CD4-positive, alpha-beta T cell treated with Interferon gamma for 1 hour (primary cell): ENCODE measurements at regions not wholly inside any gene's neighbourhood (a gene's known extent, or its start where the extent isn't known, plus 50 kb on each side); places are given as distances from the start of the nearest gene placed in this dataset.
"Not testable (repeated sequence)": the region's sequence is repeated elsewhere in the genome, so short reads cannot be mapped to it uniquely, and the experiment has no call there.

Experiments
- DNase-seq: peaks from one replicate; pipeline ENCODE4 v3.0.0-alpha.2; 2020

DNA sequence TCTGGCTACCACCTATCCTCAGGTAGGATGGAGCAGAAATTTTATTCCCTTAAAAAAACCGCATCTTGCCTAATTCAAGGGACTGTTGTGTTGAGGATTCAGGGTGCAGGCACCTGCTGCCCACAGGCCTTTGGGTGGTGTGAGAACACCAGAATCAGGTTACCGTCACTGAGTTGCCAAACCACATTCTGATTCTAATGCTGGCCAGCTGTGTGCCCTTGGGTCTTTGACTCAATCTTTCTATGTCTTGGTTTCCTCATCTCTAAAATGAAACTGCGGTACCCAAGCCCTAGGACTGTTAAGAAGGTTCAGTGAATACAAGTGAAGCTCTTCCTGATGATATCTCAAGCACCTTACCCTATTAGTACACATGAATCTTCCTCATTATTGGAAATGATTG, 827.3 kb downstream of the DHX35 start:
- DNase-seq: no peak

DNA sequence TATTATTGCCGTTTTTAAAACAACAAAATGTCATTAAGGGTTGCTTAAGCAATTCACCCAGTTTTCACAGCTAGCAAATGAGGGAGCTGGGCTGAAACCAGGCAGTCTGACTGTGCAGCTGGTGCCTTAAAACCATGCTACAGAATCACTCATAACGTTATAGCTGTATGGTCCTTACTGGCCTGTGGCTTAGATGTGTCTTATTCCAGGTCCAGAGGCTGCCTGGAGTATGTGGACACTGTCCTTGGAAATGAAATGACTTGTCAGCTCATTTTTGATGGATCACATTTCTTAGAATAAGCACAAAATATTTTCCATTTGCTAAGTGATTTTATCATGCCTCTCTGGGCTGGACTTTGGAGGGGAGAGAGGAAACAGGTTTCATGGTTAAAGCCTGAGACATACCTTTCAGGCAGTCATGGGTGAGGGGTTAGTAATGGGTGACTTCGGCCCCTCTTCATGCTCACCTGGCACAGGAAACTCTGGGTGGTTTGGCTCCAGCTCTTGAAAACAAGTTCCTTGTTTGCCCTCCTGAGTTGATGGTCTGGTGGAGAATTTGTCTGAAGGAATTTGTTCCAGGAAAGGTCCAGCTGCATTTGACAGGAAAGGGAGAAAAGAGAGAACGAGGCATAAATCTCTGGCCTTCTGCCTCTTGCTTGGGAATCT, 823.2 kb downstream of the DHX35 start:
- no peak for DNase-seq

DNA sequence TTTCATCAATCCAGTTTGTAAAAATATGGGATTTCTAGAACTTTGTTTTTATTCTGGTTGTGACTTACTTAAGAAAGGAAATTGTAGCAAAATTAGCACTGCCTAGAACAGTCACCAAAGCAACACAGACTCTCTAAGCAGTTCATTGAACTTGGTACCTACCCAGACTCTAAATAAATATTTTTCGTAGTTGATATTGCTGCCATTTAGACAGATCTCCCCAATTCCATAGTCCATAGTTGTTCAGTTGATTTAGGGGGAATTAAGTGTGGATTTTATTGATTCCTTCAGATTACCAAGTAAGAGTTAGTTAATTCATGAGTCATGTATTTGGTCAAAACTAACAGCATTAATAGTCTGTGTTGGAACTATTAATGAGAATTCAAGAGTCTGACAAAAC, 822.5 kb downstream of the DHX35 start:
- no peak for DNase-seq

DNA sequence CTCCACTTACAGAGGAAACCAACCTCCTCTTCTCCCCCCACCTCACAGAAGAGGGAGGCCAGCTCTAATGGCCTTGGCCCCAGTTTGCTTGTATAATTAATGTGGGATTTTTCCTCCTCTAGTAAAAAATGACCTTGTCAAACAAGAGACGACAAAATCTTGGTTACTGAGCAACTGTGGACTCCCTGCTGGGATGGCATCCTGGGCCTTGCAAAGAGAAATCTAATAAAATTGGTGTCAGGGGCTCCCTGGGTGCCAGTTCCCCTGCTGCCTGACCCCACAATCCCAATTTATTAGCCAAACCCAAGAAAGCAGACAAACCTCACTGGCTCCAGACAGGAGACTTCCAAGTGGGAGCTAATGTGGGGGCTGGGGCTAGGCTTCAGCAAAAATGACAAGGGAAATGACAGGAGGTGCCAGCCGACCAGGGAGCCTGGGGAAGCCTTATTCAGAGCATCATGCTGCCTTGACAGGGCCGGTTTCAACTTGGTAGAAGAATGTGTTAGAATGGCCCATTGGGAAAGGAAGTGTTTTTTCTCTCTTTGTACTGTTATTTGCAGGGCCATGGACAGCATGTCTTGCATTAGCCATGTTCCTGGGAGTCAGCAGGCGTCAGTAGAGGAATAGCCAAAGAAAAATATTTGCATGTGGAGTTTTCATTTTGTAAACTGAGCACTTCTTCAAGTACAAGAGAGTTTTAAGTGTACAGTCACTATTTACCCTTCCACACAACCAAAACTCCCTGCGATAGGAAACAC, 816.9 kb downstream of the DHX35 start:
- no peak for DNase-seq

DNA sequence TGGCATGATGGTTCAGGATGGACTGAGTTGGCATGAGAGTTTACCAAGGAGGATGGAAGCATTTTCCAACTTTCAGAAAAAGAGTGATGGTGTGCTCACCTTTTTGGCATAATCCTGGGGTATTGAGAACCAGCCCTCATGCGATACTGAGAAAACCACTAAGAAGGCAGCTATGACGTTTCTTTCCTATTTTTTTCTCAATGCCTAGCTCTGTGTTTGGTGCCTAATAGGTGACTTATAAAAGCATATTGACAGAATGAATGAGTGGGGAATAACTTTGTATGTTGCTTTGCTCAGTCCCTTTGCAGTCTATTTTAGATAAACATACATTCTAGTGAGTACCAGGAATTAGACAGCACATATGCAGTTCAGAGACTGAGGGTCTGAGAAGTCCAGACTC, 816.3 kb downstream of the DHX35 start:
- DNase-seq: no peak

DNA sequence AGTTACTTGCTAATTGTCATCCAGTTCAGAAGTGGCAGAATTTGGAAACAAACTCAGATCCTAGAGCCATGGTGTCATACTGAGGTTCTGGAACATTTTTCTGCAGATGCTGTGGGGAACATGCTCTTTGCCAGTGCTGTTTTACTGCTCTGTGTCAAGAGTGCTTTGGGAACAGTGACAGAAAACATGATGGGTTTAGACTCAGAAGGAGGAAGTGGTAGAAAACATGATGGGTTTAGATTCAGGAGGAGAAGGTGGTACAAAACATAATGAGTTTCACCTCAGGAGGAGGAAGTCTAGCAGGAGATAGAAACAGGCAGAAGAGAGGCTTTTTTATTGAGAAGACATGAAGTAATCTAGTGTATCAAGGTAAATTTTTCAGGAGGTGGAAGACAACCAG, 815.5 kb downstream of the DHX35 start:
- DNase-seq: no peak

DNA sequence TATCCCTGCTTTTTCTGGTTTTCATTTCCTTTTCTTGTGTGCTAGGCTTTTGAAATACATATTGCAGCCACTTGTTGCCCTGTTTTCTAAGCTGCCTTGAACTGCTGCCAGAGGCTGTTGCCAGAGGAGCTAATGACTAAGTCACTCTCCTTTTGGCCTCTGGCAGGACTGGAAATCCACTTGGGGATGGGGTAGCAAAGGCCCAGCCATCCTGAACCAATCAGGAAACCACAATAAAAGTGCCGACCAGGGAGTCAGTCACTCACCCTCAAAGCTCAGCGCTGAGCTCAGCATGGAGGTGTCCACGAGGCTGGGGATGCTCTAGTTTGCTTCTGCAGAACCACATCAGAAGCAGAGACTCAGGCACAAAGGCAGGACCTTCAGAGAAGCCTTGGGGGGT, 813.0 kb downstream of the DHX35 start:
- no peak for DNase-seq

DNA sequence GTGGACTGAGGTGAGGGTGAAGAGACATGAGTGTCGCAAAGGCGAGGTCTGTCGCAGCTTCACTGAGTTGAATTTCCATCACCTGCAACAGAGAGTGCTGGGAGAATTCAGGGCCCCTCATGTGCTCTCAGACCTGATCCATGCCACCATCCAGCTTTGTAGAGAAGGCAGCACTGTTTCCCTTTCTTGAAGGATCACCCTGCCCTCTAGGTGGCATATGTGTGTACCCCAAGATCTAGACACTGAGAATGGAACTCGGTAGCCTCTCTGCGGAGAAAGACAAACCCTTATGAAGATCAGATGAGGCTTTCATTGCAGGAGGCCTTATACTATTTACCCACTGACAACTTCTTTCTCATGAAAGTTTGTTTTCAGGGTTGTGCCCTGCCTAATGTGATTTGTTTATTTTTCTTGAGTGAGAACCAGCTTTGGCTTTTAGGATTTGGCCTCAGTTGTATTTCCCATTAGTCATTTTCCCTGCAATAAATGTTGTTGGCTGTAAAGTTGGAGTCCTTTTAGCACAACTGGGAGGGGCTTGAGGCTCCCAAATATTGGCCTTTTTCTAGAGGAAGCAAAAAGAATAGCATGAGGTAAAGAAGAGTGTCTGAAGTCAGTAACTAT, 811.3 kb downstream of the DHX35 start:
- no peak for DNase-seq

DNA sequence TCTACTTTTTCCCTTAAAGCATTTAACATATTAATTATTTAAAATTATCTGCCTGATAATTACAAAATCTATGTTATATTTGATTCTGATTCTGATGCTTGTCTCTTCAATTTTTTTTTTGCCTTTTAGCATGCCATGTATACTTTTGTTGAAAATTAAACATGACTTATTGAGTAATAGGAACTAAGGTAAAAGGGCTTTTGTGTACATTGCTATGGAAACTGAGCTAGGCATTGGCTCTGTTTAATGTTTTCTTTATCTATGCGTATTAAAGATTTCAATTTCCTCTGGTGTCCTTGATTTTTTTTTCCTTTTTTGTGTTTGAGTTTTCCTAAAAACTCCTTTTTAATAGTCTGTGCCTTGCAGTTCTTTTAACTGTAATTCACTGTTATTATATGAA, 805.2 kb downstream of the DHX35 start:
- no peak for DNase-seq

DNA sequence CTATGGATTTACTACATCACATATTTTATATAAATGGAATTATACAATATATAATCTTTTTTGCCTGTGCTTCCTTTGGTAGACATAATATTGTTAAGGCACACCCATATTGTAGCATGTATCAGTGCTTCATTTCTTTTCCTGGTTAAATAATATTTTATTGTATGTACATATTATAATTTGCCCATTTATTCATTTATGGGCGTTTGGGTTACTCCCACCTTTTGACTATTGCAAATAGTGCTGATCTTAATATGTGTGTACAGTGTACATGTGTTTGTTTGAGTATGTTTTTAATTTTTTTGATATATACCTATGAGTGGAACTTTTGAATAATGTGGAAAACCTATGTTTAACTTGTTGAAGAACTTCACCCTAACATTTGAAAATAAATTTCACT, 804.2 kb downstream of the DHX35 start:
- no peak for DNase-seq

DNA sequence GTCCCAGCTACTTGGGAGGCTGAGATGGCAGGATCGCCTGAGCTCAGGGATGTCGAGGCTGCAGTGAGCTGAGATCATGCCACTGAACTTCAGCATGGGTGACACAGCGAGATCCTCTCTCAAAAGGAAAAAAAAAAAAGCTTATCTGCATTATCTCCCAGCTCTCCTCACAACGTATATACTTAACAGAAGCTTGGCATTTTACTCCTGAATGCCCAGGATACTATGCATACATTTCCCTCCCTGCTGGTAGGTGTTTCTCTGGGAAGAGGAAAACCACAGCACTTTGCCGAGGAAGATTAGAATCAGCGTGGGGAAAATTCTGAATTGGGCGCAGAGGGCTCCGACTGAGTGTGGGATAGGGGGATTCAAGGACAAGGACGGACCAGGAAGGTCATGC, 800.6 kb downstream of the DHX35 start:
- DNase-seq: no peak

DNA sequence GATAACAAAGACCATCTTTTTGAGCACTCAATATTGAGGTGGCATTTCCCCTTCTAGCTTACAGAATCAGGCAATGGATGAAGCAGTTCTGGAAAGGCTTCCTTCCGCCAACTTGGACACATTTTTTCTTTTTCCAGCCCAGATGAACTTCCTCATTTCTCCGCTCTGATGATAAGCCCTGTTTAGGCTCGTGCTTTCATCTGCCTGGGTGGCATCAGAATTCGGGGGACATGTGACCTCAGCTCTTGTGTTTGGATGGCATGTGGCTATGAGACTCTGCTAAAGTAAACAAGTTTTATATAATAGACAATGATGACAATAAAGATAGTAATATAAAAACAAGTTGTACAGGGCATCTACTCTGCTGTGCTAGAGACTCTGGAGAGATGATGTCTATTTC, 796.7 kb downstream of the DHX35 start:
- DNase-seq: no peak

DNA sequence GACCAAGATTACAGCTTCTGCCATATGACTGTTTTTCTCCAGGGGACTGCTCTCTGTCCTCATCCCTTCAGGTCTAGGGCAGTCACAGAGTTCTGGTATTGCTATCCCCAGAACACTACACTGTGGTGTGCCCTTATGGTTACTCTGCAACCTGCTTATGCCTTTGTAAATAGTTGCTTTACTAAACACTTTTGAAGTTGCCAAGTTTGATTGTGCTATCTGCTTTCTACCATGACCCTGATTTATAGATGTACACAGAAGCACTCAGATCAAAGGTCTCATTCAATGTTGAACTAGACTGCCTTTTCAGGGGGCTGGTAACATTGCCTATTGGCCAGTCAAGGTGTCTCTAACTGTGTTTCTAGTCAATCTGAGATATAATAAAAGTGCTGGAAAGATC, 794.7 kb downstream of the DHX35 start:
- DNase-seq: no peak

DNA sequence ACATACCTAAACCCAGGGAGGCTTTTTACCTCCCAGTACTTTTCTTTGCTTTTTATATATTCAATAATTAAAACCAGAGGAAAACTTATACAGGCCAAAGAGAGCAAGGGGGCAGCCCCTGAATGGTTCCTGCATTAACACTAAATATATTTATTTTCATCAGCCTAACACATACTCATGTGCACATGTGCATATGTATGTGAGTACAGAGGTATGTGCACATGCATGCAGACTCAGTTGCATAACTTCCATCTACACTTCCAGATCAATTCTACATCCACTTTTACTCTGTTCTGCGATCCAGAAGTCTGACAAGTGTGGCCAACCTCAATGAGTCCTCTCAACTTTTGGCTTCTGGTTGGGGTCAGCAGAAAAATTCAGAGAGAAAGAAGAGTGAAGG, 794.2 kb downstream of the DHX35 start:
- DNase-seq: no peak

DNA sequence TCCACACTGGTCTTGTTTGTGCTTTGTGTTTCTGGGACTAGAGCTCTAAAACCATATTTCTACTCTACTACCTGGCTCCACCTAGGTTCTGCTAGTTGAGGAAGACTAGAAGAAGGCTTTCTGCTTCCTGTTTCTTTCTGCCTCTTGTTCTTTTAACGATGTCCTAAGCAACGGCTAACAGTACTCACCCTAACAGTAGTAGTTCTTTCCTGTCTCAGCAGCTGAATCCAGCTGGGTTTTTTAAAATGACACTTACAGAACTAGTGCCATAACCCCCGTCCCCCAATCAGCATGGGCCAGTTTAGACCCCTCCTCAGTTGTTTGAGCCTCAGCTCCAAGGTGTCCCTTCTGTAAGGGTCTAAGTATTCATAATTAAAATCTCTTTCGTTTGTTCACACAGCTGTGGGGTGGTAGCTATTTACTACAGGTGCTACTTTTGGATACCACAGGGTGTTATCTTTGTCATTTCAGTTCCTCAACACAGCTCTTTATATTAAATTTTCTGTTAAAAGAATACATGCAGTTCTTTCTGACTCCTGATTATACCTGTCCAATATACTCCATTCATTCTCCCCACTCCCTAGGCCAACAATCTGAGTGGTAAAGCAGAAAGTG, 790.2 kb downstream of the DHX35 start:
- no peak for DNase-seq

DNA sequence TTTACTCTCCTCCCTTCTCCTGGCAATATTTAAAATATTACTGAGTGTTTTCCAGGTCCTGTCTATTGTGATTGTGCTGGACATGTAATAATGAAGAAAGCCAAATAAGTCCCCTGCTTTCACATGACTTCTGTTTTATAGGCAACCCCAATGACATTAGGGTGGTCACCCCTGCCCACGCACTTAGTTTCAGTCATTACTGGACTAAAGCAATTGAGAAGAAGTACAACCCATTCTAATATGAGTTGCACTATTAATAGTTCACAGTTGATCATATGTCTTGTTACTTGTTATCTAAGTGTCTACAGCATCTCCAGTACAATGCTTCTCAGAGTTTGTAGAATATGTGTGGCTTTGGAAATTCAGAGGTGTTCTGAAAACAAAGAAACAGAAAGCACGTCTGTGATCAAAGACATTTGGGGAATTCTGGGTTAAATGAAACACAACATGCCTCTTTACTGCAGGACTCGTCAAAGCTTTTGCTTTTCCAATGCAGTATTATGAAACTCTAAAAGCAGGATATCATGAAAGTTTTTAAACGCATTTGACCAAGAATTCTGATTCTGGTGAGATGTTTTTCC, 789.5 kb downstream of the DHX35 start:
- DNase-seq: no peak

DNA sequence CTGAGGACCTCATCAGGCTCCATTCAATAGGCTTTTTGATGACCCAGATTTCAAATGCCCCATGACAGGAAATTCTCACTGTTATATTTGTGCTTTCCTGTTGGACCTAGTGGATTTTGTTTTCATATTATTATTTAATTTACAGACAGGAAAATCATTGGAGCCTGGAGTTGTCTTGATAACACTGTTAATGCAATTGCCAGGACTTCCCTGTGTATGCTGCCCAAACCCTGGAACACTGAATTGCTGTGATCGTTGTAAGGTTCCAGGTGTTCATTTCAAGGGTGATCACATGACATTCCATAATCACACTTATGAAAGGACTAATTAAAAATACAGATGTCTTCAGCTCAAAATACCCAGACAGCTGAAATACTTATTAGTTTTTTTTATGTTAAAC, 783.2 kb downstream of the DHX35 start:
- no peak for DNase-seq

DNA sequence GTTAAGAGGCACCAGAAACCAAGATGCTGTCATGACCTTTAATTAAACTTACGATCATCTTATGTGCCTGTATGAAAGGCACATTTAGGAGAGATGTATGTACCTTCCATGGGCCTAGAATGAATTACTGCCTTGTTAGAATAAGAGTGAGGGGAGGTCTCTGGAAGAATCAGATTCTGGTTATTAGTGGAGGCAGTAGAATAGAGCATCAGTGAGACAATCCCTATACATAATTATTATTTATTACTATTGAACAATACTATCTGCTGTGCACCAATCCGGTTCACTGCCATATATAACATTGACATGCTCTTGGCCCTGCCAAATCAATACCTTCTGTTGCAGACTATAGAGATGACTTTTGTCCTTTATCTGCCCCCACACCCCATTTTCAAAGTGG, 776.5 kb downstream of the DHX35 start:
- DNase-seq: no peak

DNA sequence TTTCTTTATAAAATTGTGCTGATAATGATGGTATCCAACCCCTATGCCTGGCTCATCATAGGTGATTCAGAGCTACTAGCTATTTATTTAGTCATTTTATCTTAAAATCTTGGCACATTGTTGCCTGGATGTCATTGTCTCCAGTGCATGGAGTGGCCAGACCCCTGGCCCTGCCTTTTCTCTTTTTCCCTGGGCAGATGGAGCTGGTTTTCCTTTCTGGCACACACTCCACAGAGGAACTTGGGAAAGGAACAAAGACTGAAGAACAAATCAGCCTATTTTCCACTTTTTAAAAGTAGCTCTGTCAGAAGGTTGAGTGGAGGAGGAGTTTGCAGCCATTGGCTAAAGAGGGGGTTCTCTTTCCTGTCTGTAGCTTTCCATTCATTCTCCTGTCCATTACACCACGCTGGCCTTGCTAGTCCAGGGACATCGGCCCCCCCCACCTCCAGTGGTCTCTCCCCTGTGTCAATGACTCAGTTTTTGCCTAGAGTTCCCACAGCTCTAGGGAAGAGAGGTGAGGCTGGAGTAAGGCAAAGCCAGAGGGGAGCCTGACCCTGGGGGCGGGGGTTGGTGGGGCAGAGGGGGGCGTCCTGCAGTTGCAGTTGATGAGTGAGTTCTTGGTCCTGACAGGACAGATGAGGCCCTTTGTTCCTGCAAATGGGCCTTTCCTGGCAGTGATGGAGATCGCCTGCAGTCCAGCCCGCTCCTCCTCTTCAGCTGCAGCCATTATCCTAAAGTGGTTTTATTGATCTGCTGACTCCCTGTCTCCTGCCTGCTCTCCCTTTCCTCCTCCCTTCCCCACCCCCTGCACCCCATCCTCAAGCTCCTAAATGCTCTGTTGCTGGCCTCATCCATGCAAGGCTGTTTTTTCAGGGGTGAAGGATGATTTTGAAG, 774.5 kb downstream of the DHX35 start:
- DNase-seq: no peak

DNA sequence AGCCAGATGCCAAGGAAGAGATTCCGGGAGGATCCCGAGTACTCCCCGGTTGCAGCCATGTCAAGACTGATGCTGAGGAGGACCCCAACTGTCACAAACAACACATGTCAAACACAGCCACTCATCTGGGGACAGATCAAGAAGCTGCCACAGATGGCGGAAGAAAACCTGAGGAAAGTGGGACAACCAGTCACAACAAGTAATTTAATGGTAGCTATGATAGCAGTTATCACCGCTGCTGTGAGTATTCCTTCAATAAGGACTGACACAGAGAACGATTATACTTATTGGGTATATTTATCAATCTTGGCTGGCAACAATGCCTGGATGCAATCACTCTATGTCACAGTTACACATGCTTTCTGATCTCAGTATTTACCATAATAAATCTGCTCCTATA, 763.4 kb downstream of the DHX35 start:
- not testable (repeated sequence) for DNase-seq

DNA sequence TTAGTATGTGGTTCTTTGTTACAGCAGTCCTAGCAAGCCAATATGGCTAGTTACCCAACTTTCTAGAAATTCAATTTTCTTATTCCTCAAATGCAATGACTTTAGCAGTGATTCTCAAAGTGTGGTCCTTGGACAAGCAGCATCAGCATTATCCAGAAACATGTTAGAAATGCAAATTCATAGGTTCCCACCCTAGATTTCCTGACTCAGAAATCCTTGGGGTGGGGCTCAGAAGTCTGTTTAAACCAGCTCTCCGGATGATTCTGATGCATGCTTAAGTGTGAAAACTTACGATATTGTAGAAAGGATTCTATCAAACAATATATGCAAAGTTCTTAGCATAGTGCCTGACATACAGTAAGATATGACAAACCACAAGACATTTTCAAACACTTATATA, 757.1 kb downstream of the DHX35 start:
- no peak for DNase-seq

DNA sequence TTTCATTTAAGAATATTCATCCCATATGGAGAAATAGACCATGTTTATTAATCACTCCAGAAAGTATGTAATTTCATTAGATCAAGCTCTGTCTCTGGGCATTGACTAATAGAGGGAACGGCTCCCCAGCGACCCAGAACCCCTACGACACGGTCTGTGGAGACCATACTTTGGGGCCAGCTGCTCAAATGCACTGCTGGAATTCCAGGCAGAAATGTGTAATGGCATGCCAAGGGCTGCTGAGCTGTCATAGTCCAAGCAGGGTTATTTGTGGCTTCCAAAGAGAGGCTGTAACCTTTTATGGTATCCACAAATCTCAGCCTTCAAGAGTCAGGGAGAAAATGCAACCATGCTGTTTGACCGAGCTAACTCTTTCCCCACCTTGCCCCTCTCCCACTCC, 755.8 kb downstream of the DHX35 start:
- DNase-seq: no peak
